ENCODE measurements at regions not wholly inside any gene's neighbourhood (a gene's known extent, or its start where the extent isn't known, plus 50 kb on each side); places are given as distances from the start of the nearest gene placed in this dataset.

DNA sequence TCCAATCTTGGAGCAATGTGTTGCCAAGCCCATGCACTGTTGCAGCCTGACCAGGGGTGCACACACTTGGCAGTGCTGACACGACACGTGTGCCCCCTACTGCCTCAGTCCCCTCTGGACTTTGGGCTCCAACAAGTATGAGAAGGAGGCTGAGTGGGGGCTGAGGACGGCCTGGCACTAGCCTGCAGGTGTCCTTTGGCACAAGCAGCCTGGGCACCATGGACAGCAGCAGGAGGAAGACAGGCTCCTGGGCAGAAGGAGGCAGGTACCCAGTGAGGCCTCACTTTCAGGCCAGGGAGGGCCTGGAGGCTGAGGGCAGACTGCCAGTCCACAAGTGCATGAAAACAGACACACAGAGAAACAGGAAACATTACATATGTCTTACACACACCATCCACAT lies 1702.9 kb upstream of the B3GALT2 start:
- CTCF ChIA-PET (ENCODE audit: low intra/inter-chr PET ratio) = no interaction called here

More for the DNA sequence above, 1702.9 kb upstream of the B3GALT2 start:
- H3K9ac ChIP-seq (ENCODE audit: insufficient read depth in 1 of 2, low read depth in 2 of 2, low read length in 2 of 2) = no peak overlapping the region
- intact Hi-C loops (cut with micrococcal nuclease) (no loop called here), in situ Hi-C loops (cut with MboI) (no loop called here)
- no peaks in the 10 kb centered on the region for H3K27me3 ChIP-seq (ENCODE audit: control insufficient read depth in 2 of 2, insufficient read depth in 2 of 2, low read length in 2 of 2)
- peaks cover 2% of the 10 kb centered on the region; the same call in 1 of the 2 replicates for H3K9me3 ChIP-seq (replicated peaks; ENCODE audit: control insufficient read depth, insufficient read depth, low read depth, low read length)
- ATAC-seq (no peak), FAIRE-seq (no peak), DNase-seq (ENCODE audit: extremely low read depth in 1 of 4, low spot score in 3 of 4) (no peak)
- no peak overlapping the region for H3K4me3 ChIP-seq
- POLR2A ChIA-PET = no interaction called here
- TF ChIP-seq, protein P1, sequence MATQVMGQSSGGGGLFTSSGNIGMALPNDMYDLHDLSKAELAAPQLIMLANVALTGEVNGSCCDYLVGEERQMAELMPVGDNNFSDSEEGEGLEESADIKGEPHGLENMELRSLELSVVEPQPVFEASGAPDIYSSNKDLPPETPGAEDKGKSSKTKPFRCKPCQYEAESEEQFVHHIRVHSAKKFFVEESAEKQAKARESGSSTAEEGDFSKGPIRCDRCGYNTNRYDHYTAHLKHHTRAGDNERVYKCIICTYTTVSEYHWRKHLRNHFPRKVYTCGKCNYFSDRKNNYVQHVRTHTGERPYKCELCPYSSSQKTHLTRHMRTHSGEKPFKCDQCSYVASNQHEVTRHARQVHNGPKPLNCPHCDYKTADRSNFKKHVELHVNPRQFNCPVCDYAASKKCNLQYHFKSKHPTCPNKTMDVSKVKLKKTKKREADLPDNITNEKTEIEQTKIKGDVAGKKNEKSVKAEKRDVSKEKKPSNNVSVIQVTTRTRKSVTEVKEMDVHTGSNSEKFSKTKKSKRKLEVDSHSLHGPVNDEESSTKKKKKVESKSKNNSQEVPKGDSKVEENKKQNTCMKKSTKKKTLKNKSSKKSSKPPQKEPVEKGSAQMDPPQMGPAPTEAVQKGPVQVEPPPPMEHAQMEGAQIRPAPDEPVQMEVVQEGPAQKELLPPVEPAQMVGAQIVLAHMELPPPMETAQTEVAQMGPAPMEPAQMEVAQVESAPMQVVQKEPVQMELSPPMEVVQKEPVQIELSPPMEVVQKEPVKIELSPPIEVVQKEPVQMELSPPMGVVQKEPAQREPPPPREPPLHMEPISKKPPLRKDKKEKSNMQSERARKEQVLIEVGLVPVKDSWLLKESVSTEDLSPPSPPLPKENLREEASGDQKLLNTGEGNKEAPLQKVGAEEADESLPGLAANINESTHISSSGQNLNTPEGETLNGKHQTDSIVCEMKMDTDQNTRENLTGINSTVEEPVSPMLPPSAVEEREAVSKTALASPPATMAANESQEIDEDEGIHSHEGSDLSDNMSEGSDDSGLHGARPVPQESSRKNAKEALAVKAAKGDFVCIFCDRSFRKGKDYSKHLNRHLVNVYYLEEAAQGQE (IDR thresholded peaks at IDR 0.05; ENCODE audit: borderline replicate concordance) = peak; percentile 42; the same call in 1 of the 2 replicates
- TF ChIP-seq, protein P1 (CRISPR knock-in tag; IDR thresholded peaks at IDR 0.05; ENCODE audit: low read depth) = peak; percentile 56; the same call in 1 of the 2 replicates
- TF ChIP-seq CHD4 (IDR thresholded peaks at IDR 0.05; ENCODE audit: insufficient read depth, insufficient replicate concordance, low read depth, low read length, poor library complexity, severe bottlenecking) = no peak
- no peak overlapping the region for H3K27ac ChIP-seq (ENCODE audit: extremely low read depth, low read depth, low read length)
- no peaks in the 10 kb centered on the region for H3K9me1 ChIP-seq (ENCODE audit: control insufficient read depth, insufficient read depth, low read length)
- no peaks in the 10 kb centered on the region for H3K36me3 ChIP-seq (ENCODE audit: control insufficient read depth, insufficient read depth, low read length)
- H4K20me1 ChIP-seq (replicated peaks; ENCODE audit: control insufficient read depth, insufficient read depth, low read length) = no peaks in the 10 kb centered on the region
- no TSS peak for BruUV-seq (replicated peaks)
- H3K4me1 ChIP-seq (replicated peaks in 1 of 2; ENCODE audit: control insufficient read depth in 2 of 2, insufficient read depth in 2 of 2, low read length in 2 of 2) = no peaks in the 10 kb centered on the region
- H3K4me2 ChIP-seq (ENCODE audit: insufficient read depth, low read length) = no peak overlapping the region
- no peaks in the 10 kb centered on the region for H3K79me2 ChIP-seq (ENCODE audit: control insufficient read depth, insufficient read depth, low read length)
- WGBS (ENCODE audit: insufficient coverage, low coverage, missing lambda C conversion rate) = 6% methylated on average over 3 of the region's 3 CpGs
- no peak overlapping the region for H2AFZ ChIP-seq (ENCODE audit: low read depth, low read length)

Data from K562 (cell line).